Skeletal muscle satellite cell (primary cell): ENCODE measurements at regions not wholly inside any gene's neighbourhood (a gene's known extent, or its start where the extent isn't known, plus 50 kb on each side); places are given as distances from the start of the nearest gene placed in this dataset.
A peak's percentile ranks its signal among the peaks of the same experiment; 100 is the strongest.

Experiments
- H3K27me3 ChIP-seq: 2 replicates; pipeline ENCODE4 v1.7.0; 2013; ENCODE audit warnings: low read length; ENCODE audit not compliant: control insufficient read depth, insufficient read depth
- H3K36me3 ChIP-seq: 2 replicates; pipeline ENCODE4 v1.7.0; 2013; ENCODE audit warnings: mild to moderate bottlenecking, control low read depth, low read length; ENCODE audit not compliant: insufficient read depth
- H3K4me1 ChIP-seq: 2 replicates; pipeline ENCODE4 v1.7.0; 2013; ENCODE audit warnings: low read length; ENCODE audit not compliant: control insufficient read depth, insufficient read depth
- H3K4me2 ChIP-seq: 2 replicates; pipeline ENCODE4 v1.7.0; 2013; ENCODE audit warnings: mild to moderate bottlenecking, low read length
- H3K4me3 ChIP-seq: 2 replicates; pipeline ENCODE4 v1.7.0; 2013; ENCODE audit warnings: low read length
- H3K9ac ChIP-seq: 2 replicates; pipeline ENCODE4 v1.7.0; 2013; ENCODE audit warnings: mild to moderate bottlenecking, low read depth, low read length, moderate library complexity
- H3K9me3 ChIP-seq: replicated peaks from 2 replicates; pipeline ENCODE4 v1.7.0; 2013; ENCODE audit warnings: mild to moderate bottlenecking, control low read depth, low read length

DNA sequence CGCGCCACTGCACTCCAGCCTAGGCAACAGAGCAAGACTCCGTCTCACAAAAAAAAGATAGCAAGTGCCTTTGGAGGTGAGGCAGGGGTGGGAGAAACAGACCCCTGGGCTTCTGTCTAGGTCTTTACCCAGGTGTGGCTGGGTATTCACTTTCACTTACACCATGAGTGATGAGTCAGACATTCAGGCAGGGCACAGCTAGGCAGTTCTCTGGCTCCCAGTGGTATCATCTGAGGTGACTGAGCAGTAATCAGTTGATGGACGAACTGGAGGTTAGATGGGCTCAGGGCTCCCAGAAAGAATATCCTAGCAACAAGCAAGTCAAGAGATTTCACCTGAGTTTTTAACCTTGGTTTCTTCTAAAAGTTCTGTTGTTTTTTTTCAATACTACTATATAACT, 107.0 kb upstream of the RAB6C start:
- H3K4me3 ChIP-seq: no peak overlapping the region
- H3K4me2 ChIP-seq: no peak overlapping the region
- H3K9ac ChIP-seq: no peak overlapping the region
- no peaks in the 10 kb centered on the region for H3K27me3 ChIP-seq
- no peaks in the 10 kb centered on the region for H3K36me3 ChIP-seq
- H3K4me1 ChIP-seq: no peaks in the 10 kb centered on the region
- no peaks in the 10 kb centered on the region for H3K9me3 ChIP-seq

DNA sequence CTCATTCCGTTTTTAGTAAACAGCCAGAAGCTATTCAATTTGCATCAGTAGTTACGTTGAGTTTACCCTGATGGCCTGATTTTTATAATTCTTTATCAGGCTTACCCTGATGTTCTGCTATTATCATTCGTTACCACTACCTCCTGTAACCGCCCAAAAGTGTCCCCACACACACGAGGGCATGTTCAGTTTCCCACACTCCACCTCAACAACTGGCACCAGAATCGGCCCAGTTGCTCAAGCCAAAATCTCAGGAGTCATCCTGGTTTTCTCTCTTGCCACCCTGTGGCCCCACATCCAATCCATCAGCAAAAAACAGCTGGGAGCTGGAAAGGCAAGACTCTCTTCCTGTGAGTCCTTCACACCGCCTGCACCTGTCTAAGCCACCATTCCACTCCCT, 102.9 kb upstream of the RAB6C start:
- Histone ChIP-seq H3K9ac (no peak overlapping the region), H3K4me2 (no peak overlapping the region), H3K27me3 (no peaks in the 10 kb centered on the region), H3K36me3 (no peaks in the 10 kb centered on the region), H3K9me3 (no peaks in the 10 kb centered on the region), H3K4me1 (no peaks in the 10 kb centered on the region), H3K4me3 (no peak overlapping the region)

DNA sequence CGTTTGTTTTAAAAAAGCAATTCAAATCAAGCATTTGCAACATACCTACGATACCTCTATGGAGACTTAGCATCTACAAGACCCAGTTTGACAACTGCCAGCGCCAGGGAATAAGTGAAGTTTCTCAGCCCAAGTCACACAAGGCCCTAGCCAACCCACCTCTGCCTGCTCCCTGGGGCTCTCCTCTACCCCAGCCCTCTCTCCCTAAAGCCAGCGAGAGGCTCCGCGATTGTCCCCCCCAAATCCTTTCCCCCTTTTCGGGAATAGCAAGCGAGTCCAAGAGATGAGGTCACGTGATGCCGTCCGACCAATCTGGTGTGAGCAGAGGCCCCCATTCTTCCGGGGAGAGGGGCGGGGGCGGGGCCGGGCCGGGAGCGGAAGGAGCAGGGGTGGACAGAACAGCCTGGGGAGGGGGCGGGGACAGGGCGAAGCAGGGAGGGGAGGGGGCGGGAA, 102.2 kb upstream of the RAB6C start:
- no peaks in the 10 kb centered on the region for H3K4me1 ChIP-seq
- H3K9me3 ChIP-seq: no peaks in the 10 kb centered on the region
- H3K4me2 ChIP-seq: peak overlapping the region; percentile 74
- no peaks in the 10 kb centered on the region for H3K36me3 ChIP-seq
- H3K27me3 ChIP-seq: no peaks in the 10 kb centered on the region
- peak overlapping the region; percentile 72 for H3K4me3 ChIP-seq
- peak overlapping the region; percentile 13 for H3K9ac ChIP-seq

DNA sequence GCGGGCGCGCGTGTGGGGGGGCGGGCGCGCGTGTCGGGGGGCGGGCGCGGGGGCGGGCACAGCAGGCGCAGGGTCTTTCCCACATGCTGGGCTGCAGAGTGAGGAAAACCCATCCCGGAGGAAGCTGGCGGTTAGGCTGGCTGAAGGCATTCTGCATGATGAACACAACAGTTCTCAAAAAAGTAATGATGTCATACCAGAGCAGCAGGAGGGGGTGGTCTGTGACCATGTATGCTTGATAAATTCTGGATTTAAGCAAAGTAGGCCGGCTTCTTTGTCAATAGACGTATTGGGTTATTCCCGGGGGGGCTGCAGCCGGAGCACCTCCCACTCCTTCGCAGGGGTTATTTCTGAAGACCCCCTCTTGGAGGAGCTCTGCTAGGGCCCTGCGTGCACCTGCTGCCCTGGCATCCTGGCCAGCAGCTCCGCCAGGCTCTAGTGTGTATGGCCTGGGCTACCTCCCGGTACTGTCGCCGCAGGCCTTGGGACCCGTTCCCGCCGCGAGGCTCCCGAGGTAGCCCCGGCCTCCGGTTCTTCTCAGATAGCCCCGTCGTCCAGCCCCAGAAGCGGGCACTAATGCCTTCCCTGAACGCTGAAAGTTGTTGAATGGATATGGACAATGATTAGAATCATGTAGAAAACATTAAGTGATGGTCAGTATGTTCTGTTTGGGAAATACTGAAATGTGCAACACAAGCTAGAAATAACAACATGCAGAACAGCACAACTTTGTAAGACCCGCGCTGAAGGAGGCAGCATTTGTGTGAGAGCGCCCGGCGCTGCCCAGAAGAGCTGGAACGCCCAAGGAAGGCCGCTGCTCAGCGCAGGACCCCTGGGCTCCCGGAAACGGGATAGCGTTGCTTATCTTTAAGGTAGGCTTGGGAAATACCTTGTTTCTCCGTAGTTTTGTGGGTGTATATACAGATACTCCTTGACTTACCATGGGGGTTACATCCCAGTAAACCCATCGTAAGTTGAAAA, 101.4 kb upstream of the RAB6C start:
- Histone ChIP-seq H3K4me2 (no peak overlapping the region), H3K4me3 (peak overlapping the region; percentile 45), H3K9me3 (no peaks in the 10 kb centered on the region), H3K27me3 (no peaks in the 10 kb centered on the region), H3K36me3 (no peaks in the 10 kb centered on the region), H3K9ac (no peak overlapping the region), H3K4me1 (no peaks in the 10 kb centered on the region)

DNA sequence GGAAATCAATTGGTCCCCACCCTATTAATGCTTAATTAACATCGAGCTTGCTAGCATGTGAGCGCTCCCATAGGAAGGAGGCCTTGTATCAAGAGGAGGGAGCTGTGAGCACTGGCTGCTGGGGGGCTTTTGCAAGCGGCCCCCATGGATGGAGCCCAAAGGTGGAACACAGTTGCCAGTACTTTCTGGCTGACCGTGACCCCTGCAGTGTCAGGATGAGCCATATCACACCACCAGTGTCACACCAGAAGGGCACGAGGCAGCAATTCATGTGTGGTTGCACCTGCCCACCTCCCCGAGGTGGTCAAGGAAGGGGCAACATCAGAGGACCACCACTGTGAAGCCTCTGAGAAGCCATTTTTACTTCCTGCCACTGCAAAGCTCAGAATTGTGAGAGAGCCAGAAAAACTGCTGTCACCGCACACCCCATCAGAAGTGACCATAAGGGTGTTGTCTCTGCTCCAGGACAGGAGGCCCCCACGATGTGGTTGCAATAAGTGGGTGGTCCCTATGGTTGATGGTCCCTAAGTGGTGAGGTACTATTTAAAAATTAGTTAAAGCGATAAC, 99.8 kb upstream of the RAB6C start:
- Histone ChIP-seq H3K9me3 (no peaks in the 10 kb centered on the region), H3K4me3 (no peak overlapping the region), H3K27me3 (no peaks in the 10 kb centered on the region), H3K4me1 (no peaks in the 10 kb centered on the region), H3K4me2 (no peak overlapping the region), H3K36me3 (no peaks in the 10 kb centered on the region), H3K9ac (no peak overlapping the region)

DNA sequence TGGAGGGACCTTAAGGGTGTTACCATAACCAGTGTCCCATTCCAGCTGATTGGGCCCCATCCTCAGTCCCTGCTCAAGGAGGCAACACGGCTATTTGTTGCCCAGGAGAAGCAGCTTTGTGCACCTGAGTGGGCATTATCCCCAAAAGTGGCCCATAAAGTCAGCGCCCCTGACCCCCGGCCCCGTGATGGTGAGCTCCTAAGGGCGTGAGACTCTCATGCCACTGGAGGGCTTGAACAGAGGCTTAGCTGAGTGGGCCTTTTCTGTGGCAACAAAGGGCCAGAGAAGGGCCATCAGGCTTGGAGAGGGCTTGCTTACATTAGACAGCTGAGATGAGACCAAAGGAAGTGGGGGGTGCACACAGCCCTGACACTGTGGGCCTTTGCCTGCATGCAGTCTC, 99.2 kb upstream of the RAB6C start:
- H3K9me3 ChIP-seq: no peaks in the 10 kb centered on the region
- H3K4me3 ChIP-seq: no peak overlapping the region
- no peaks in the 10 kb centered on the region for H3K36me3 ChIP-seq
- H3K9ac ChIP-seq: no peak overlapping the region
- H3K4me1 ChIP-seq: no peaks in the 10 kb centered on the region
- H3K27me3 ChIP-seq: no peaks in the 10 kb centered on the region
- no peak overlapping the region for H3K4me2 ChIP-seq

DNA sequence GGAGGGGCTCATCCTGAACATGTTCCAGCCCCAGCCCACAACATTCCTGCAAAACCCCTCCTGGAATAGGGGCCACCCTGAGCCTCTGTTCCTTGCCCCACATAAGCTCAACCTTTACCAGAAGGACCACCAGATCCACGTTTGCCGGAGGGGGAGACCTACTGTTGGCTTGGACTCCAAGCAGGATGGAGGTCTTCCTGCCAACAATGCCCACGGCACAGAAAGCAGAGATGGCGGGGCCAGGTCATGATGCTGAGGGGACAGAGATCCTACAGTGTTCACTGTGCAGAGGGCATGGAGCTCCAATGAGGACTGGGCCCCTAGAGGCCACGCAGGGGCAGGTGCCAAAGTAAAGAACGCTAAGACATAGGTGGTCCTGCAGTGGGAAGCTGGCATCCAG, 98.5 kb upstream of the RAB6C start:
- Histone ChIP-seq H3K36me3 (no peaks in the 10 kb centered on the region), H3K4me2 (no peak overlapping the region), H3K27me3 (no peaks in the 10 kb centered on the region), H3K4me3 (no peak overlapping the region), H3K9ac (no peak overlapping the region), H3K9me3 (no peaks in the 10 kb centered on the region), H3K4me1 (no peaks in the 10 kb centered on the region)

DNA sequence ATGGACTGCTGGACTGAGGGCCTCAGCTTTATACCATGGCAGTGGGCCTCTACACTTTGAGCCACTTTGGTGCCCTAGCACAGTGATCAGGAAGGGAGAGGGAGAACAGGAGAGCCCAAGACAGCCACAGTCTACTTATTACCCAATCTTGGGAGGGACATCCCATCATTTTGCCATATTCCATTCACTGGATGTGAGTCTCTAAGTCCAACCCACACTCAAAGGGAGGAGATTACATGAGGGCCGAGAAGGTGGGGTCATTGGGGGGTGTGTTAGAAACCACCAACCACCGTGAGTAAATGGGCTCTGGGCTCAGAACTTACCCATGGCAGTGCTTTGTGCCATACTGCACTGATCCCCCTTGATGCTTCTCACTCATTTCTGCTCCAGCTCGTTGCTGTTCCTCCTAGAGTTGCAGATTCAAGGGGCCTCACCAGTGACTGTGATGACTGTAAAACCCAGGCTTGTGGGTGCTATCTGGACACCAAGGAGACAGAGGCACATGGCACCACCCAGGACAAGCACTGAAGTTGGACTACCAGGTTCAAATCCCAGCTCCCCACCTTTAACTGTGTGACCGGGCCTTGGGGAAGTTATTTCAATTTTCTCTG, 97.6 kb upstream of the RAB6C start:
- Histone ChIP-seq H3K9me3 (no peaks in the 10 kb centered on the region), H3K4me3 (no peak overlapping the region), H3K4me1 (no peaks in the 10 kb centered on the region), H3K36me3 (no peaks in the 10 kb centered on the region), H3K4me2 (no peak overlapping the region), H3K9ac (no peak overlapping the region), H3K27me3 (no peaks in the 10 kb centered on the region)

DNA sequence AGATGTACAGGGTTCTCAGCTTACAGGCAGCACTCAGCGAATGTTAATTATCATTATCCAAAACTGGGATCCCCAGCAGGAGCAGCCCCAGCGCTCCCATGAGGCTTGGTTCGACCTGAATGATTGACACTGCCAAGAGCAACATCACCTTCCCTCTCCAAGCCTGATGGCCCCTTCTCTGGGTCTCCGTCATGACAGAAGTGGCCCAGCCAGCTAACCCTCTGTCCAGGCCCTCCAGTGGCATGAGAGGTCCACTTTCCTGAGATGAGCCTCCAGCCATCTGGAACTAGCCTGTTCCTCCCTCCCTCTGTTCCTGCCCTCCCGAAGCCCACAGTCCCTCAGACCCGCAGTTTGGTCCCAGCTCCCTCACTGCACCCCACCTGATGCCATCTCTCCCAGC, 97.0 kb upstream of the RAB6C start:
- H3K9me3 ChIP-seq: no peaks in the 10 kb centered on the region
- H3K4me3 ChIP-seq: no peak overlapping the region
- no peaks in the 10 kb centered on the region for H3K36me3 ChIP-seq
- no peak overlapping the region for H3K4me2 ChIP-seq
- H3K4me1 ChIP-seq: no peaks in the 10 kb centered on the region
- H3K9ac ChIP-seq: no peak overlapping the region
- H3K27me3 ChIP-seq: no peaks in the 10 kb centered on the region

DNA sequence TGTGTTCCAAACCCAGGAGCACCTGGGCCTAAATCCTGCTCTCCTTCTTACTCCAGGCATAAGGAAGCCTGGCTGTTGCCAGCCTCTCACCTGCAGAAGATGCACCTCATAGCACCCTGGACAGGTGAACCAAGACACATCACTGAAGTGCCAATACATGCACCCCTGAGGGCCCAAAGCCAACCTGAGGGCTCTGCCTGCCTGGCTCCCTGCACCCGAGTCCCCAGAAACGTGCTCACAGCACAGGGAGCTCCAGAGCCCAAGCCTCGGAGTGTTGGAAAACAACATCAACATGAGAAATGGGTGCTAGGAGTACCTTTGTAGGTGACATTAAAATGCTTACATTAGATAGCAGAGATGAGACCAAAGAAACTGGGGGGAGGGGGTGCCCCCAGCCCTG, 96.3 kb upstream of the RAB6C start:
- H3K9me3 ChIP-seq: no peaks in the 10 kb centered on the region
- H3K9ac ChIP-seq: no peak overlapping the region
- H3K4me3 ChIP-seq: no peak overlapping the region
- H3K36me3 ChIP-seq: no peaks in the 10 kb centered on the region
- no peaks in the 10 kb centered on the region for H3K27me3 ChIP-seq
- no peaks in the 10 kb centered on the region for H3K4me1 ChIP-seq
- no peak overlapping the region for H3K4me2 ChIP-seq

DNA sequence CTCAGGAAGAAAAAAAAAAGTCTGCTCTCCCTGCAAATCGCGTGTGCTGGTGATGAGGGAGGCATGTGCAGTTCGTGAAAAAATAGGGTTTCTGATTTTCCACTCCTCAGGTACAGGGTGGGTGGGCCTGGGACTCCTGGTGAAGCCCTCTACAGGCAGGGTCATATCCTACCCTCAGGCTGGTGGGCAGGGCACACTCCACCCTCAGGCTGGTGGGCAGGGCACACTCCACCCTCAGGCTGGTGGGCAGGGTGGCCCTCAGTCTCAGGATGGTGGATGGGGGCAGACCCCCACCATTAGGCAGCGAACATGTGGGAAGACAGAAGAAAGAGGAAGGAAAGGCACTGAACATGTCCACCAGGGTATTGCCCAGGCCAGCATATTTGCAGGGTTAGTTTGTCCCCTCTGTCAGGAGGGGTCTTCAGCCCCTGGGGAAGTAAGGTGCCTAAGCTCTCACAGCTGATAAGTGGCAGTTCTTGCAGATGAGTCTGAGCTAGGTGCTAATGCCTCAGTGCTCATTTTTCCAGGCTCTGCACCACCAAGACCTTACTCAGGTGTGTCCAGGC, 95.2 kb upstream of the RAB6C start:
- H3K36me3 ChIP-seq: no peaks in the 10 kb centered on the region
- H3K4me1 ChIP-seq: no peaks in the 10 kb centered on the region
- no peak overlapping the region for H3K4me2 ChIP-seq
- no peak overlapping the region for H3K9ac ChIP-seq
- H3K4me3 ChIP-seq: no peak overlapping the region
- no peaks in the 10 kb centered on the region for H3K27me3 ChIP-seq
- no peaks in the 10 kb centered on the region for H3K9me3 ChIP-seq
